Glomerular endothelial cell (primary cell): ENCODE measurements at regions not wholly inside any gene's neighbourhood (a gene's known extent, or its start where the extent isn't known, plus 50 kb on each side); places are given as distances from the start of the nearest gene placed in this dataset.

Experiments
- DNase-seq: peaks from one replicate; pipeline ENCODE4 v3.0.0-alpha.2; 2011; ENCODE audit warnings: low read depth, low spot score; ENCODE audit errors: extremely low read depth

GRCh38 chr13:39856714-39857113 is 201.3 kb downstream of the COG6 start:
- DNase-seq: no peak

- no peak for DNase-seq
Measured at GRCh38 chr13:39858794-39859193, 203.3 kb downstream of the COG6 start.

- DNase-seq: no peak
Measured at GRCh38 chr13:39859898-39860297, 204.4 kb downstream of the COG6 start.

GRCh38 chr13:39862900-39863299 is 207.4 kb downstream of the COG6 start:
- DNase-seq: no peak

- DNase-seq: no peak
Measured at GRCh38 chr13:39864221-39864620, 208.8 kb downstream of the COG6 start.

- no peak for DNase-seq
Measured at GRCh38 chr13:39866722-39867121, 211.3 kb downstream of the COG6 start.

GRCh38 chr13:39867807-39868206 is 212.3 kb downstream of the COG6 start:
- DNase-seq: no peak

- DNase-seq: no peak
Measured at GRCh38 chr13:39870197-39870747, 214.8 kb downstream of the COG6 start.

- no peak for DNase-seq
Measured at GRCh38 chr13:39874331-39875053, 219.0 kb downstream of the COG6 start.

- no peak for DNase-seq
Measured at GRCh38 chr13:39875111-39875987, 219.9 kb downstream of the COG6 start.

- DNase-seq: no peak
Measured at GRCh38 chr13:39876258-39876657, 220.8 kb downstream of the COG6 start.

GRCh38 chr13:39877134-39877533 is 221.7 kb downstream of the COG6 start:
- no peak for DNase-seq

GRCh38 chr13:39879286-39880035 is 224.0 kb downstream of the COG6 start:
- no peak for DNase-seq

- DNase-seq: no peak
Measured at GRCh38 chr13:39881383-39881782, 225.9 kb downstream of the COG6 start.

GRCh38 chr13:39881887-39882286 is 226.4 kb downstream of the COG6 start:
- no peak for DNase-seq

- DNase-seq: no peak
Measured at GRCh38 chr13:39884166-39884565, 228.7 kb downstream of the COG6 start.

GRCh38 chr13:39886336-39886735 is 230.9 kb downstream of the COG6 start:
- no peak for DNase-seq

- no peak for DNase-seq
Measured at GRCh38 chr13:39887387-39887786, 231.9 kb downstream of the COG6 start.

GRCh38 chr13:39888865-39889810 is 233.7 kb downstream of the COG6 start:
- no peak for DNase-seq

- no peak for DNase-seq
Measured at GRCh38 chr13:39890537-39890936, 235.1 kb downstream of the COG6 start.
